Cardiac muscle cell (in vitro differentiated cells and primary cell): ENCODE measurements at regions not wholly inside any gene's neighbourhood (a gene's known extent, or its start where the extent isn't known, plus 50 kb on each side); places are given as distances from the start of the nearest gene placed in this dataset.
A peak's percentile ranks its signal among the peaks of the same experiment; 100 is the strongest.

Experiments used
- DNase-seq, 2 donors: peaks; one replicate each; pipeline versions ENCODE4 v3.0.0 to v3.0.0-alpha.2; 2010 to 2017; ENCODE audit warnings: low read depth in 1 of 2, low spot score in 1 of 2
- H3K27ac ChIP-seq: fragments of 200-600 bp; sonication (generic); 2 replicates; pipeline ENCODE4 v1.5.1; 2016
- H3K27me3 ChIP-seq: fragments of 200-600 bp; sonication (generic); 2 replicates; pipeline ENCODE4 v1.6.0; 2016; ENCODE audit warnings: control low read depth
- H3K36me3 ChIP-seq: fragments of 200-600 bp; sonication (generic); 2 replicates; pipeline ENCODE4 v1.5.1; 2016; ENCODE audit warnings: control low read depth
- H3K4me1 ChIP-seq: fragments of 200-600 bp; sonication (generic); 2 replicates; pipeline ENCODE4 v1.8.1; 2017; ENCODE audit warnings: low read depth, mild to moderate bottlenecking, mixed run types
- H3K4me3 ChIP-seq: fragments of 200-600 bp; sonication (generic); 2 replicates; pipeline ENCODE4 v1.5.1; 2016; ENCODE audit warnings: mild to moderate bottlenecking
- H3K9me3 ChIP-seq: fragments of 200-600 bp; sonication (generic); 2 replicates; pipeline ENCODE4 v1.5.1; 2017; ENCODE audit warnings: low read depth, mild to moderate bottlenecking, control low read depth
- CTCF ChIP-seq: IDR thresholded peaks from 2 replicates; pipeline ENCODE4 v1.5.1; 2012; ENCODE audit warnings: low read depth, mild to moderate bottlenecking, low read length

- no peak for DNase-seq
- peaks cover 13% of the 10 kb centered on the region for H3K4me1 ChIP-seq
- no peak overlapping the region for H3K27ac ChIP-seq
- H3K27me3 ChIP-seq: no peaks in the 10 kb centered on the region
- no peak overlapping the region for H3K4me3 ChIP-seq
- no peaks in the 10 kb centered on the region for H3K9me3 ChIP-seq
- H3K36me3 ChIP-seq: no peaks in the 10 kb centered on the region
- no peak for TF ChIP-seq CTCF
Observed at GRCh38 chr11:119796363-119797060, 67.5 kb upstream of the NECTIN1 start.

GRCh38 chr11:119795690-119796089 is 66.7 kb upstream of the NECTIN1 start:
- no peak overlapping the region for H3K27ac ChIP-seq

GRCh38 chr11:119795231-119795630 is 66.2 kb upstream of the NECTIN1 start:
- Histone ChIP-seq H3K9me3 (no peaks in the 10 kb centered on the region), H3K4me3 (no peak overlapping the region), H3K4me1 (peaks cover 13% of the 10 kb centered on the region), H3K27me3 (no peaks in the 10 kb centered on the region), H3K27ac (no peak overlapping the region), H3K36me3 (no peaks in the 10 kb centered on the region)
- DNase-seq: peak in 1 of 2 donors; percentile 68
- TF ChIP-seq CTCF: no peak

More at GRCh38 chr11:119795690-119796089, 66.7 kb upstream of the NECTIN1 start:
- Histone ChIP-seq H3K36me3 (no peaks in the 10 kb centered on the region), H3K9me3 (no peaks in the 10 kb centered on the region), H3K4me3 (no peak overlapping the region), H3K27me3 (no peaks in the 10 kb centered on the region), H3K4me1 (peaks cover 13% of the 10 kb centered on the region)
- TF ChIP-seq CTCF: no peak
- no peak for DNase-seq

GRCh38 chr11:119794756-119795155 is 65.8 kb upstream of the NECTIN1 start:
- Histone ChIP-seq H3K4me1 (peaks cover 13% of the 10 kb centered on the region), H3K4me3 (no peak overlapping the region), H3K27me3 (no peaks in the 10 kb centered on the region), H3K9me3 (no peaks in the 10 kb centered on the region), H3K27ac (no peak overlapping the region), H3K36me3 (no peaks in the 10 kb centered on the region)
- no peak for DNase-seq
- TF ChIP-seq CTCF: no peak

- H3K9me3 ChIP-seq: no peaks in the 10 kb centered on the region
- H3K36me3 ChIP-seq: no peaks in the 10 kb centered on the region
- no peak overlapping the region for H3K27ac ChIP-seq
- no peaks in the 10 kb centered on the region for H3K27me3 ChIP-seq
- no peak overlapping the region for H3K4me3 ChIP-seq
- TF ChIP-seq CTCF: no peak
- DNase-seq: no peak
- peaks cover 13% of the 10 kb centered on the region for H3K4me1 ChIP-seq
Observed at GRCh38 chr11:119794141-119794665, 65.2 kb upstream of the NECTIN1 start.
